NCI-H187 (cell line): ENCODE measurements at regions not wholly inside any gene's neighbourhood (a gene's known extent, or its start where the extent isn't known, plus 50 kb on each side); places are given as distances from the start of the nearest gene placed in this dataset.

Experiments used
- DNase-seq, 2 experiments: peaks; one replicate each; lab custom pipeline; 2025; lab: John Stamatoyannopoulos, UW

DNA sequence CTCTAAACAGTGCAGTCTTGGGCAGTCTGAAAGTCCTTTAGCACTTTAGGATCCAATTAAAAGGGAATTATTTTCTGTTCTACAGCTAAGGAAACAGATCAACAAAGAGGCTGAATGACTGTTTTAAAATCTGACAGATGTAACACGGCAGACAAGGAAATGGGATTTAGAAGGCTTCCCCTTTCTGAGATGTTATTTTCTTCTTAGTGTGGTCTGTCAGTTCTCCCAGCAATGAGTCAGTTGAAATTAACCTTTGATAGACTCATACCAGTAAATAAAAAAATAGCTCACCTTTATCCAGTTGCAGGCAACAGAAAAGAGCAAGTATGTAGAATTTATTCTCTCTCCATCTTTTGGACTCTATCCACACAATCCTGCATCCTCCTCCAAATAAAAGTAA is 98.1 kb downstream of the NEDD1 start:
- DNase-seq = no peak

DNA sequence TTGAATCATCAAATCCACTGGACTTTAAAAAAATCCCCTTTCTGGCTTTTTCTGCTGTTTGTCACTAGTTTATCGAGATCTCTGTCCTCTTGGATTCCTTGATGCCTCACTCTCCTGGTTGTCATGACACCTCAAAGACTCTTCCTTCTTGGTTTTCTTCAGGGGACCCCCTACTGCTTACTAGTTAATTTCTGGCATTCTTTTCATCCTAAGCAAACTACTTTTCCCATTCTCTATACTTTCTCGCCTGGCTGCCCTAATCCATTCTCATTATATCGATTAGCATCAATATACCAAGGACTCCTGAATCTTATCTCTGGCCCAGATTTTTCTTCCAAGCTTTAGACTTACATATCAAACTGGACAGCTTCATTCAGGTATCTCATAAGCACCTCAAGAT is 98.6 kb downstream of the NEDD1 start:
- no peak for DNase-seq

DNA sequence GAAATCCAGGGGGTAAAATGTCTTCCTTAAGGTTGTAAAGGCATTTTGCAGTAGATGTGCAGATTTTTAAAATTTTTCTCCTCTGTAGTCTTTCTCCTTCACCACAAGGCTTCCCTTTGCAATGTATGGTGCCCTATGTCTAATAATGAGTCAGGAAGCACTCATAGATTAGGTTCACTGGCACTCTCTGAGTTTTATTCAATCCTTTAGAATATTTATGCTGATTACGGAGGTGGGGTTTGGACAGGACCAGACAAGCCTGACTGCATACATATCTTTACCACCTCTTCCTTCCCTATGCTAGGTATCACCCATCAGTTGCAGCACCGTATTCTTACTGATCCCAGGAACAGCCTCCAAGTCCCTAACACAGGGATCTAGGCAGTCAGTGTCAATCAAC is 99.5 kb downstream of the NEDD1 start:
- no peak for DNase-seq

DNA sequence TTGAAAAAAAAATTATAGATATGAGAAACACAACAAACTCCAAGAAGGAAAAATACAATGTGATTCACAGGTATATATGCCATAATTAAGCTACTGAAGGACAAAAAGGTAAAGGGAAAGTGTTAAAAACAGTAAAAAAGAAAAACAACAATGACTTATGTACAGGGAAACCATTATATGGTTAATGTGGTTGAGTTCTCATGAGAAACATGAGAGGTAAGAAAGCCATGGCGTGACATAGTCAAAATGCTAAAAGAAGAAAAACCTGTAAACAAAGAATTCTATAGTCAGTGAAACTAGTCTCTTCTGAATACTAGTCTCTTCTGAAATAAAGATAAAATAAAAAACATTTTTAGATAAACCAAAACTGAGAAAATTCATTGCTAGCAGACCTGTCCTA is 109.1 kb downstream of the NEDD1 start:
- no peak for DNase-seq

DNA sequence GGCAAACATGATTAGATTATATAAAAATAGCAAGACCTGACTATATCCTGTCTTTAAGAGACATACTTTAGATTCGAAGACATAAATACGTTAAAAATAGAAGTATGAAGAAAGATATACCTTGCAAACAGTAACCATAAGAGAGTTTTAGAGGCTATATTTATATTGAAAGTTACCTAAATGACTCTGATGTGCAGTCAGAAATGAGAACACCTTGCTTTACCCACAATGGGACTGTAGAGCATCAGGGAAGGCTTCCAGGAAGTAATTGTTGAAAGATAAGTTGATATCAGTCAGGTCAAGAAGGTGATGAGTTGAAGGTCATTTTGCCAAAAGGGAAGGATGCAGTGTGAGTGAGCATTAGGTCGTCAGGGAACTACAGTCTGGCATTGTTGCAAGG is 110.2 kb downstream of the NEDD1 start:
- DNase-seq = no peak

DNA sequence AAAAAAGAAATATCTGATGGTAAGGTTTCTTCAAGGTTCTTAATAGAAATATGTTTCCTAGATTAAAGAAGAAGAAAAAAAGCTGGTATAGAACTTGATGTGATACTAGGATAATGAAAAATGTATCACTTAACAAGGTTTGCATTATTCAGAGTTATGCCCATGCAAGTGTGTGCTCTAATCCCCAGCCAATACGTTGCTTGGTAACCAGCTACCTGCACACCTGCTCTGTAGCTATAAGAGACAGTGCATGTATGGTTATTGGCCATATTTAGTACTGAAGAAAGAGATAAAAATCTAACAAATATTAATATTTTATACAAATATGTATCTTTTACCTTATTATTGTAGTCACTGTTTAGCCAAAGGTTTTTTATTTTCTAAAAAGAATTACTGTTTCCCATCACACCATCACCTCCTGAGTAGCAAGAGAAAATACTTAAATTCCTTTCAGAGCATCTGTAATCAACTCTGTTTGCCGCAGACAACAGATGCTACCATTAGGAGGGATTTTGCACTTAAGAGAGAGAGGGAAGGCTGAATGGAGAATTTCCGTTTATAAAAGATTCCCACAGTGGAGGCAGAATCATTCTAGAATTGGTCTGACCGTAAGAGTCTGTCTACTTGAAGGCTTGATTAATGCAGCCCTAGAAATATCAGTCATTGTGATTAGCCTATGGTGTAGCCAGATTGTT is 115.6 kb downstream of the NEDD1 start:
- peak in 1 of 2 experiments; percentile 56 for DNase-seq

DNA sequence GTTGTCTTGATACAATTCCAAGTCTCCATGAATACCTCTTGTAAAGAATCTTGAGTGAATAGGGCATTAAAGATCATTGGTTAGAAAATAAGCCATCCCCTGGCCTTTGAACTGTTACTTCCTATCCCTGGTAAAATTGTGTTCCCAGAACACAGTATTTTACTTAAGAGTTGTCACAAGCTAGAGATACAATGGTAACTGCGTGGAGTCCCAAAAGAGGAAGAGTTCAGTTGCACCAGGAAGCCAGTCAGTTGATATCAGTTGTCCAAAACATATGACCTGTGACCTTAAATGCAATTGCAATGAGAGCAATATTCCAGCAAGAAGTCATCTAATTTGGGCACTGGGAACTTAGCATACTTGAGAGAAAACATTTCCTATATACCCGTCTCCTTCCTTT is 117.3 kb downstream of the NEDD1 start:
- no peak for DNase-seq

DNA sequence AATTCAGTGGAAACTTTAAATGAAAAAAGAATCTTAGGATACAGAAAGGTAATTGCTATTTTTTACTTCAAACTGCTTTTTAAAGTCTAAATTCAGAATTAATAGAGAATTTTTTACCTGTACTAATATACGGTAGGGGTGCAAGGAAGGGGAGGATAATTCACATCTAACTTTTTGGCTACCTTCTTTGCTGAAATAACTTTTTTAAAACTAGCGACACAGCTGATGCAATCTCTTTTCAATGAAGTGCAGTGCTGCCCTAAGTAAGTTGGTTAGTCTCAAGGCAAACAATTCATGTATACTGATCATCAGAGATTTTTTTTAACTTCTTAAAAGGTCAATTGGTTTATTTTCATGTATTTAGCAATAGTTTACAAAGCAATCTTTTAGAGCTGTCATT is 119.8 kb downstream of the NEDD1 start:
- no peak for DNase-seq

DNA sequence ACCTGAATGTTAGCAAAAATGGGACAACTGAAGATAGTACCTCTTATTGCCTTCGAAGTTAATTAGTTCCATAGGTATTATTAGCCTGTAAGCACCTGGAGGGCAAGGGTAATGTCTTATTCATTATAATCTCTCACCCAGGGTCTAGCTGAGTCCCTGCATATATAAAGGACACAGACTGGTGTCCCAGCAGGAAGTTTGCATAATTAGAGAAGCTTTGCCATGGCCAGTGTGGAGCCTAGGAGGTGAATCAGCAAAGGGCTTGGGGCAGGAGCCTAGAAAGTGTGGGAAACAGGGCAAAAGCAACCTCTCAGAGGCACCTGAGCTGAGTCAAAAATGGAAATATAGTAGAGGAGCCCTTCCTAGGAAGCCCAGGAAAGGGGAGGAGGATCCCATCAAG is 120.4 kb downstream of the NEDD1 start:
- DNase-seq = no peak

DNA sequence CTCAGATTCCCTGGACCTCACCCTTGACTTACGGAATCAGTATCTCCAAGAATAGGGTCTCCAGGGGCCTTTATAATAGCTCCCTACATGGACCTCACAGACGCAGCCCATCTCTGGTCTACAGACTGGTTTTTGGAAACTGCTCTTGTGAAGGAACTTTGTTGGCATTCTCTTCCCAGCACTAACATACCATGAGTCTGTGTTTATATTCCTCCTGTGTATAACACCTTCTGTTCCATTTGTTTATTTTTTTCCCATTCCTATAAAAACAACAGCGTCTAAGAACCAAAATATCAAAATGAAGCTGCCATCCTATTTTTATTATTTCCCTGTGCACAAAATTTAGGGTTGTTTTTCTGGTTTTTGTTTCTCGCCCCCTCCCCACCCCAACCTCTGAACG is 131.1 kb downstream of the NEDD1 start:
- no peak for DNase-seq

DNA sequence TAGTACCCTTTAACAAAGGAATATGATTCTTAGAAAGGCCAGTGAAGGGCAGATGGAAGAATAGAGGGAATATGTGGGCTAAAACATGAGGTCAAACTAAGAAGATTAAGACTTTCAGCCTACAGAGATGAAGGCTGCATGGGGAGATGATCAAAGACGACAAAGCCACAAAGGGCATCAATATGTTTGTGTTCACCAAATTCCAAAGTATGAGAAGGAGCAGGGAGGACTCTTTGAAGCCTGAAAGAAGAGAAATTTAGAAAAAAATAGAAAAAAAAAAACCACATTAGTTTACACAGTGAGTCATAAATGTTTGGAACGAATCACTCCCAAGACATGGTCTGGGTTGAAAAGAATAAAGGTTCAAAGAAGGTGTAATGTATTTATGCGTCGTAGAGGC is 131.8 kb downstream of the NEDD1 start:
- DNase-seq = no peak

DNA sequence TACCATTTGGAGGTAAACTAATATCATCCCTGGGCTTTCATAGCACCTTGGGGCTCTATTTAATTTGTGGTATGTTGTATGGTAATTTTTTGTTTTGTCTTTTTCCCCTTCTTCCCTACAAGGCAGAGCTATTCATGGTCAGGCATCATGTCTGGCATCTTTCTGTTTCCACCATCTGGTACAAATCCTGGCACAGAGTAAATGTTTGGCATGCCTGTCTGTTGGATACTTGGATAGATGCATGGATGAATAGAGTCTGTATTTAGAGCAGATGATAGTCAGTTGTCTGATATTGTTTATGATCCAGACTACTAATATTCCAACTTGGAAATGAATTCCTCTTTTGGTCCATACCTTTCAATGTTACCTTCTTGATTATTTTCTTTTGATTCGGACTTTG is 139.8 kb downstream of the NEDD1 start:
- no peak for DNase-seq

DNA sequence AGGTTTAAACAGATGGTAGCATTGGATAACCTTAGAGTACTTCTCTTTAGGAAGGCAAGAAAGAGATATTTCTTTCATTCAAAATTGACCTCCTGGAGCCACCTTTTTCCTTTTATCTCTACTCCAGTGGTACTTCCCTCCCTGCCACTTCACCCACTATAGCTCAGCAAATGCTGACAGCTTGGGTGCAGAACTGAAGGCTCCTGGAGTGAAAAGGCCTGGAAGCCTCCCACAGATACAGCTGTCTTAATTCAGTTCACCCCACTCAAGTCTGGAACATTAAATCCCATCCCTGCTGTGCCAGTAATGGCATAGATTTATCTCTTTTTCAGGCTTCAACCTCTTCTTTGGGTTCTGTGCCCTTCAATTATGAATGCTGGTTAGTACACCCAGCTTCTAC is 140.3 kb downstream of the NEDD1 start:
- no peak for DNase-seq

DNA sequence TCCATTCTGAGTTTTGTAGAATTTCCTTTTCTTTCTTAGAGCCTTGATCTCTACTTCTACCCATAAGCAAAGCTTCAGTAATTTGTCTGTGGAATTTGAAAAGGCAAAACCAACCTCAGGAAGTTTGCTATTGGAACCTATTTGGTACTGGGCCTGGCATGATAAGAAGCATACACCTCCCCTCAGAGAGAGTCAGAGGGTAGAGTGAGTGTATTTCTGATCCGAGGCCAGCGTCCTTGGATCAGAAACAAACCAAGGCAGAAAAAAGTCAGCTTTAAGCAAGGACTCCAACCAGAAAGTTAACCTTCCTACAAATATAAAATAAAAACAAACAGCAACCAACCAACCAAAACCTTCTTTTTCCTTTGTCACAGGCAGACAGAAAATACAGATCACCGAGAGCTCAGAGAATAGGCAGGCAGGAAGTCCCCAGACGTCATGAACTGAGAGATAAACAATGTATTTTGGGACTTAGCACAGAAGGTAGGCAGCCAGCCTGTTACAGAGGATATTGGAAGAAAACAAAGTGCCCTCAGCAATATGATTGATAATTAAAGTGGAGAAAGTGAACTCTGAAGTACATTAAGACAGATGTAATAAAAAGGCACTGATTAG is 141.5 kb downstream of the NEDD1 start:
- DNase-seq = no peak

DNA sequence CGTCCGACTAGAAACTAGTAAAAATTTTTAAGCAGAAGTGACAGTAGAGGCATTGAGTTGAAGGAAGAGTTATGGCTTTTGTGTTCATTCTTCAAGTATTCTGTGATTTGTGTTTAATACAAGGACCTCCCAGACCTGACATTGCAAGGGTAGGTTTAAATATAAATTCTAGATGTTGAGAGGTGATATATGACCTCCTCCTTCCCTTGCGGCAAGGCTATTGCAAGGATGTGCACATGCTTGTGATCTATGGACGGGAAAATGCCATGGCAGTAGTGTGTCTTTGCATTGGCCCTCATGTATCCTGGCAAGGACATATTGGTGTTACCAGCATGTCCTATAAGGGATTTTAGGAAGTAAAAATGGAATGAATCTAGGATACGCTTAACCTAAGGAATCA is 143.5 kb downstream of the NEDD1 start:
- no peak for DNase-seq

DNA sequence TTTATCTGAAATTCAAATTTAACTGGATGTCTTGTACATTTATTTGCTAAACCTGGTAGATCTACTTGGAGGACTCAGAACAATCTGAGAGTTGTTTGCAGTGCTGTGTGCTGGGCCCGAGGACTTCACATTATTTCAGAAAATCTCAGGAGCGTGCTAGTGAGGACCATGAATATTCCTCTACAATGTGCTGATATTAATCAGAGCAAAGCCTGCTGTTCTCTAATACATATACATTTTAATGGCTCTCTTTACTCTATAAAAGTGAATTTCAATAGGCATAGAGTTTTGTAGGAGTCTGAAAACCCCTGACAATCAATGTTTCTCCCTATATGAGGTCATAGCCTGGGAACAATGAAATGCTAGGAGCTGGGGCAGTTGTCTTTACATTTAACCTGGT is 144.3 kb downstream of the NEDD1 start:
- no peak for DNase-seq

DNA sequence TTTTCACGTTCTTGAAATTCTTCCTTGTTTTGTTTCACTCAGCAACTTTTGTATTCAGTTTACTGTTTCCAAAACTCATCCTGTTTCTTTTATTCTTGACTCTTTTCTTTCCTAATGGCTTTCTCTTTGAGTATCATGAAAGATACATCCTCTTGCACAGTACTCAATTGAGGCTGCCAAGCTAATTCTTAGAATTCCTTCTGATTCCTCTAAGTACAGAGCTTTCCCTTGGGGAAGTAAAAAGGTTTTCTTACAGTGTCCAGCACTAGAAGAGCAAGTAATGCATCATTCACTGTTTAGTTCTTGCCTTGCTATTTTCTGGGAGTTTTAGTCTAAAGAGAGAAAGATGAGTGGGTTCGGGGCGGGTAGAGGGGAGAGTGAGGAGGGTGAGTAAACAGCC is 154.1 kb downstream of the NEDD1 start:
- DNase-seq = no peak

DNA sequence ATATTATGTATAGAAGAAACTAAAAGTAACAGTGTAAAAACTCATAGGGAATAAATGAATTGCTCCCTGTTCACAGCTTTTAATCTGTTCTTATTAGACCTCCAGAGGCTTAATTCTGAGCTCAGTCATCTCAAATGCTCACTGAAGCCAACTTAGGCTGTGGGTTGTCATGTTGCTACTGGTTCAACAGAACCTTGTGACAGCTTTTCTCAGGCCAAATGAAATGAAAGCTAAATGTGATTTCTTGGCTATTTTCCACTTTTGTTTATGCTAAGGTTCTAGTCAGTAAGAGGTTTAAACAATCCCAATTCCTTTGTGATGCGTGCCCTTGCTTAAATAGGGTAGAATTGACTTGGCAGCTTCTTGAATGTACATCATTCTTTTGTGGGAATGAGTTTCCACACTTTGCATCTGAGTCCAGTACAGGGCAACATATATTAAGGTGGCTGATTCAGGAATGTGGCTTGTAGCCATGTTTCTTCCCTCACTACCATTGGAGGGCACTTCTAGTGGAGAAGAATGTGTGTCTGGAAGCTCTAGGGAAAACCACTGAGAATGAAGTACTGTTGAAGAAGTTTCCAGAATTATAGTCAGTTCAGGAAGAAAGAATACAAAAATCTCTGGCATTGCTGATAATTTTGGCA is 156.4 kb downstream of the NEDD1 start:
- no peak for DNase-seq

DNA sequence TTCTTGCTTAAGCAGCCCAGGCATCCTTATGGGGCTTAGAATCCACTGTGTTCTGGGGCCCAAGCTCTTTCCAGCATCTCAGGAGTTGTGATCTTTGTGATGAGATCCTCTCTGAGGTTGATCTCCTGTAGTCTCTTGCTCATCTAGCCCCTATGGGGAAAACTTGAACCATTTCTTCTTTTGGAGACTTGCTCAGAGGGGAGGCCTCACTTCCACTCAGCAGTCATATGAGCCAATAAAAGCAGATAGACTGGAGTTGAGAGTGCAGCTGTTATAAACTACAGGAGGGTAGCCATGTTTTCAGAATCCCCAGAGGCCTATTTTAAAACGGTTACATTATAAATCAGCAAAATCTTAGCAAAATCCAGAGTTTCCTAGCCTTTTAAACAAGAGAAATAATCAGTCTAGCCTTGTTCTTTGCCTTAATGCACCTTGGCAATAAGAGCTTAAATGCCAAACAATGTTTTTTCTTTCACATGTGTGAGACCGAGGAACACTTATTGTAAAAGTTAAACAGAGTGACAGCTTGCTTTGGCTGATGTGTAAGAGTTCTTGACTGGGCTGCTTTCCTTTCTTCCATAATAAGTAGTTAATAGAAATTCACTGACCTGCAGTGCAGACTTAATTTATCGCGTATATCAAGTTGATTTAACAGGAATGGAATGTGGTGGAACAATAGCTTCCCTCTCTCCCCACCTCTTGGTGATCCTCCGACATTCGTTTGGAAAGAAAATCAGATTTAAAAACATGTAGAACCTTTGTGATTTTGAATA is 168.3 kb downstream of the NEDD1 start:
- peak in 1 of 2 experiments; percentile 24 for DNase-seq

DNA sequence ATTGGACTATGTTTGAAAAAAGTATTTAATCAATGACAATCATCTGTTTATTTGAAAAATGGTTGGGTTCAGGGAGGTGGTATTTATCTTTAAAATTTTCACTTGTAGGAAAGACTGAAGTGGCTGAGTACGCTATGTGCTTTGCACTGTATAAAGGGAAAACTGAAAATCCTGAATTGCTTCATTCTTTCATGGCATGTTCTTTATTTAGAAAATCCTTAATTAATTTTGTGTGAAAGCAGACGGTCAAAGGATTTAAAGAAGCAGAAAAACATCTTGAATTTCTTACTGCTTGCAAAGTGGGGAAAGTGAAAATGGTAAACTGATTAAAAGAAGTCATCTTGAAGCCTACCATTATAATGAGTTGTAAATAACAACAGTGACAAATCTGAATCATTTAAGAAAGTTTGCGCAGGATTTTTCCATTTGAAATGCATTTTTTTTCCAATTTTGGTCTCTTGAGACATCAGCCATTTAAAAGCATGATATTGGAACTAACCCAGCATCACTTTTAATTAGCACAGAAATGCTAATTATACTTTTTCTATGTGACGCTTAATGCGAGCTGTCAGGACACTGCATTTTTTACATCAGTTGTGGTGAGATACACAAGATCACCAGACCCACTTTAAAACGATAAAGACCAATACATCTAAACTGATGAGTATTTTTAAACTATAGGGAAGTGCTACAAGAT is 169.0 kb downstream of the NEDD1 start:
- no peak for DNase-seq

DNA sequence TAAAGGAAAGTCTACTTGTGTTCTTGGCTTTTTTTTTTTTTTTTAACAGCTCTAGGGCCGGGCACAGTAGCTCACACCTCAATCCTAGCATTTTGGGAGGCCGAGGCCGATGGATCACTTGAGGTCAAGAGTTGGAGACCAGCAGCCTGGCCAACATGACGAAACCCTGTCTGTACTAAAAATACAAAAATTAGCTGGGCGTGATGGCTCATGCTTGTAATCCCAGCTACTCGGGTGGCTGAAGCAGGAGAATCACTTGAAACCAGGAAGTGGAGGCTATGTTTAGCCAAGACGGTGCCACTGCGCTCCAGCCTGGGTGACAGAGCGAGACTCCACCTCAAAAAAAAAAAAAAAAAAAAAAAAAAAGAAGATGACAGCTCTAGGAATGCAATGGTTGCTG is 169.9 kb downstream of the NEDD1 start:
- DNase-seq = peak in 1 of 2 experiments; percentile 39

DNA sequence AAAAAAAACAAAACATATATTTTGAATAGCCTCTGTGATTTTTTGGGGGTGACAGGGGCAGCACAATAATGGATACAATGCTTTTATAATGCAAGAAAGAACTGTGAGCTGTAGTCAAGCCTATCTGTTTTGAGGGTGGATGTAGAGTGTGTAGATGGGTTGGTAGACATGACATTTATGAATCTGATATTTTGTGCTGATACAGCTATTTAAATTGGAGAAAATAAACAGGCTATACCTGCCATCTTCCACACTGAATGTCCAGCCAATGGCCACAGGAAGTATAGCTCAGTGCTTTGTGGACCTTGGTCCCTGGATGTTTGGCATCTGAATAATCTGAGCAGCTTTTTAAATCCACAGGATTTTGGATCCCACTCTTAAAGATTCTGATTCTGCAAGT is 175.0 kb downstream of the NEDD1 start:
- DNase-seq = no peak
